ENCODE measurements at regions not wholly inside any gene's neighbourhood (a gene's known extent, or its start where the extent isn't known, plus 50 kb on each side); places are given as distances from the start of the nearest gene placed in this dataset.

GRCh38 chr6:10174761-10175160 is 240.1 kb downstream of the TFAP2A start:
- no TSS peak for BruUV-seq (replicated peaks)
- H3K18ac ChIP-seq (ENCODE audit: low read depth, low read length): no peak overlapping the region
- H2BK5ac ChIP-seq (ENCODE audit: low read depth, low read length, poor library complexity, severe bottlenecking): no peak overlapping the region
- no peak overlapping the region for H2BK20ac ChIP-seq (ENCODE audit: low read depth, low read length)
- H4K8ac ChIP-seq (ENCODE audit: low read depth in 2 of 2, low read length in 2 of 2): no peak overlapping the region
- H3K4me3 ChIP-seq (ENCODE audit: insufficient read depth, low read depth, low read length): no peak overlapping the region
- no peak overlapping the region for H3K4ac ChIP-seq (ENCODE audit: low read depth, low read length)
- H2AK9ac ChIP-seq (replicated peaks; ENCODE audit: low read depth, low read length, poor library complexity): no peak overlapping the region
- H2BK15ac ChIP-seq (ENCODE audit: low read depth, low read length): no peak overlapping the region
- H2AK5ac ChIP-seq (ENCODE audit: low read depth, low read length): no peak overlapping the region
- H4K20me1 ChIP-seq (ENCODE audit: insufficient read depth, low read length): no peaks in the 10 kb centered on the region
- H3K9me1 ChIP-seq (ENCODE audit: insufficient read depth, low read length): no peaks in the 10 kb centered on the region
- in situ Hi-C loops (cut with MboI; ENCODE audit: low sequenced_read_pairs): no loop called here
- no CpG with 5 or more reads among the region's 6 CpGs for WGBS, 2 experiments (ENCODE audit: extremely low coverage in 2 of 2, insufficient read length in 1 of 2)
- TF ChIP-seq NFE2L2 (IDR thresholded peaks at IDR 0.05; ENCODE audit: low read depth, low read length) (no peak), ELK1 (IDR thresholded peaks at IDR 0.05; ENCODE audit: borderline replicate concordance, low read depth, low read length) (no peak), MXI1 (IDR thresholded peaks at IDR 0.05; ENCODE audit: borderline replicate concordance, low read depth, low read length) (no peak), MAFK (IDR thresholded peaks at IDR 0.05; ENCODE audit: low read depth, low read length) (no peak), BHLHE40 (IDR thresholded peaks at IDR 0.05; ENCODE audit: low read depth, low read length) (no peak)
- dilution Hi-C loops (cut with HindIII; ENCODE audit: low sequenced_read_pairs, unreplicated experiment): no loop called here
- POLR2A ChIA-PET (ENCODE audit: unreplicated experiment): no interaction called here
- H3K14ac ChIP-seq (replicated peaks; ENCODE audit: low read depth, low read length): no peak overlapping the region
- no peaks in the 10 kb centered on the region for H3K27me3 ChIP-seq (ENCODE audit: control insufficient read depth, insufficient read depth, low read length)
- H3K4me2 ChIP-seq (ENCODE audit: low read depth, low read length): no peak overlapping the region
- no peak overlapping the region for H3K27ac ChIP-seq (ENCODE audit: insufficient read depth, low read length)
- H3K9me3 ChIP-seq (ENCODE audit: control insufficient read depth, insufficient read depth, low read length): peaks cover 5% of the 10 kb centered on the region; the same call in 1 of the 2 replicates
- intact Hi-C loops (cut with micrococcal nuclease): no loop called here
- H2AFZ ChIP-seq (replicated peaks; ENCODE audit: low read length, poor library complexity): no peak overlapping the region
- H3K36me3 ChIP-seq (ENCODE audit: control insufficient read depth, insufficient read depth, low read length): no peaks in the 10 kb centered on the region
- no peak overlapping the region for H4K91ac ChIP-seq (ENCODE audit: insufficient read depth, low read depth, low read length)
- H3K23ac ChIP-seq (ENCODE audit: low read depth, low read length): no peak overlapping the region
- no peak overlapping the region for H4K5ac ChIP-seq (ENCODE audit: low read depth, low read length)
- no peak overlapping the region for H3K56ac ChIP-seq (ENCODE audit: extremely low read depth, insufficient read depth, low read length)
- H3K4me1 ChIP-seq (ENCODE audit: control insufficient read depth, insufficient read depth, low read length): no peaks in the 10 kb centered on the region
- no peak for ATAC-seq (ENCODE audit: low read depth)
- DNase-seq: no peak
- CTCF ChIA-PET: no interaction called here
- no peaks in the 10 kb centered on the region for H3K79me1 ChIP-seq (ENCODE audit: low read depth in 1 of 2, low read length in 2 of 2)
- H3K9ac ChIP-seq (ENCODE audit: low read depth, low read length): no peak overlapping the region
- H2BK120ac ChIP-seq (ENCODE audit: low read depth, low read length): no peak overlapping the region
